ENCODE measurements at regions not wholly inside any gene's neighbourhood (a gene's known extent, or its start where the extent isn't known, plus 50 kb on each side); places are given as distances from the start of the nearest gene placed in this dataset.

- Mint-ChIP-seq H3K4me3 (no peak overlapping the region), H3K4me1 (no peaks in the 10 kb centered on the region), H3K36me3 (peaks cover 0 to 5% (median 0%) of the 10 kb centered on the region in 3 donors), H3K27ac (no peak overlapping the region), H3K9me3 (peaks cover 0 to 22% (median 8%) of the 10 kb centered on the region in 9 donors), H3K27me3 (peaks cover 0 to 8% (median 0%) of the 10 kb centered on the region in 5 donors)
- DNase-seq (no peak), ATAC-seq (no peak)
- POLR2A ChIA-PET, result no interaction called here
Observed at GRCh38 chr9:106600955-106601560, 261.9 kb upstream of the ZNF462 start.

GRCh38 chr9:106602344-106602743 lies 260.6 kb upstream of the ZNF462 start:
- Mint-ChIP-seq H3K27me3 (peaks cover 0 to 8% (median 0%) of the 10 kb centered on the region in 5 donors), H3K27ac (no peak overlapping the region), H3K36me3 (peaks cover 0 to 5% (median 0%) of the 10 kb centered on the region in 3 donors), H3K4me3 (no peak overlapping the region), H3K4me1 (no peaks in the 10 kb centered on the region), H3K9me3 (peaks cover 0 to 28% (median 14%) of the 10 kb centered on the region in 9 donors)
- no peak for ATAC-seq
- DNase-seq, result no peak
- POLR2A ChIA-PET, result no interaction called here

GRCh38 chr9:106613250-106613737 lies 249.7 kb upstream of the ZNF462 start:
- no peaks in the 10 kb centered on the region for H3K36me3 Mint-ChIP-seq
- ATAC-seq, result no peak
- POLR2A ChIA-PET, result no interaction called here
- peak overlapping the region in 1 of 10 donors; percentile 30 for H3K27ac Mint-ChIP-seq
- peaks cover 0 to 20% (median 7%) of the 10 kb centered on the region in 9 donors for H3K9me3 Mint-ChIP-seq
- H3K4me1 Mint-ChIP-seq, result peaks cover 0 to 1% (median 0%) of the 10 kb centered on the region in 4 donors
- H3K4me3 Mint-ChIP-seq, result no peak overlapping the region
- H3K27me3 Mint-ChIP-seq, result no peaks in the 10 kb centered on the region
- DNase-seq, result no peak

GRCh38 chr9:106615118-106615889 lies 247.7 kb upstream of the ZNF462 start:
- POLR2A ChIA-PET, result no interaction called here
- Mint-ChIP-seq H3K4me1 (peaks cover 0 to 1% (median 0%) of the 10 kb centered on the region in 4 donors), H3K27me3 (no peaks in the 10 kb centered on the region), H3K9me3 (peaks cover 0 to 19% (median 7%) of the 10 kb centered on the region in 9 donors), H3K36me3 (no peaks in the 10 kb centered on the region), H3K27ac (no peak overlapping the region), H3K4me3 (no peak overlapping the region)
- no peak for ATAC-seq
- DNase-seq, result no peak

- ATAC-seq (no peak), DNase-seq (no peak)
- Mint-ChIP-seq H3K9me3 (peaks cover 0 to 15% (median 7%) of the 10 kb centered on the region in 9 donors), H3K36me3 (no peaks in the 10 kb centered on the region), H3K4me1 (peaks cover 0 to 1% (median 0%) of the 10 kb centered on the region in 4 donors), H3K27me3 (no peaks in the 10 kb centered on the region), H3K4me3 (no peak overlapping the region), H3K27ac (no peak overlapping the region)
- POLR2A ChIA-PET, result no interaction called here
Observed at GRCh38 chr9:106616026-106616425, 246.9 kb upstream of the ZNF462 start.

GRCh38 chr9:106616851-106617345 lies 246.1 kb upstream of the ZNF462 start:
- H3K9me3 Mint-ChIP-seq, result peaks cover 0 to 11% (median 3%) of the 10 kb centered on the region in 9 donors
- H3K36me3 Mint-ChIP-seq, result no peaks in the 10 kb centered on the region
- POLR2A ChIA-PET, result no interaction called here
- ATAC-seq (no peak), DNase-seq (no peak)
- no peak overlapping the region for H3K27ac Mint-ChIP-seq
- peaks cover 0 to 1% (median 0%) of the 10 kb centered on the region in 4 donors for H3K4me1 Mint-ChIP-seq
- H3K27me3 Mint-ChIP-seq, result no peaks in the 10 kb centered on the region
- no peak overlapping the region for H3K4me3 Mint-ChIP-seq

GRCh38 chr9:106619211-106619610 lies 243.8 kb upstream of the ZNF462 start:
- Mint-ChIP-seq H3K36me3 (no peaks in the 10 kb centered on the region), H3K27me3 (no peaks in the 10 kb centered on the region), H3K9me3 (peaks cover 0 to 18% (median 1%) of the 10 kb centered on the region in 9 donors), H3K4me1 (peaks cover 0 to 1% (median 0%) of the 10 kb centered on the region in 4 donors), H3K27ac (no peak overlapping the region), H3K4me3 (no peak overlapping the region)
- DNase-seq (no peak), ATAC-seq (no peak)
- POLR2A ChIA-PET, result no interaction called here

GRCh38 chr9:106620081-106620480 lies 242.9 kb upstream of the ZNF462 start:
- POLR2A ChIA-PET, result no interaction called here
- Mint-ChIP-seq H3K4me1 (peaks cover 0 to 1% (median 0%) of the 10 kb centered on the region in 4 donors), H3K9me3 (peaks cover 0 to 18% (median 1%) of the 10 kb centered on the region in 9 donors), H3K27me3 (no peaks in the 10 kb centered on the region), H3K36me3 (no peaks in the 10 kb centered on the region), H3K27ac (no peak overlapping the region), H3K4me3 (no peak overlapping the region)
- ATAC-seq (no peak), DNase-seq (no peak)

GRCh38 chr9:106620866-106621265 lies 242.1 kb upstream of the ZNF462 start:
- H3K27me3 Mint-ChIP-seq, result no peaks in the 10 kb centered on the region
- H3K4me3 Mint-ChIP-seq, result no peak overlapping the region
- POLR2A ChIA-PET, result no interaction called here
- no peaks in the 10 kb centered on the region for H3K4me1 Mint-ChIP-seq
- H3K36me3 Mint-ChIP-seq, result no peaks in the 10 kb centered on the region
- no peak overlapping the region for H3K27ac Mint-ChIP-seq
- peaks cover 0 to 18% (median 0%) of the 10 kb centered on the region in 9 donors for H3K9me3 Mint-ChIP-seq
- ATAC-seq (no peak), DNase-seq (no peak)

GRCh38 chr9:106621313-106622163 lies 241.4 kb upstream of the ZNF462 start:
- Mint-ChIP-seq H3K27ac (no peak overlapping the region), H3K9me3 (peaks cover 0 to 13% (median 0%) of the 10 kb centered on the region in 9 donors), H3K4me1 (no peaks in the 10 kb centered on the region), H3K36me3 (no peaks in the 10 kb centered on the region), H3K27me3 (no peaks in the 10 kb centered on the region), H3K4me3 (no peak overlapping the region)
- POLR2A ChIA-PET, result no interaction called here
- ATAC-seq (no peak), DNase-seq (no peak)

- POLR2A ChIA-PET, result no interaction called here
- Mint-ChIP-seq H3K27ac (no peak overlapping the region), H3K36me3 (no peaks in the 10 kb centered on the region), H3K4me3 (no peak overlapping the region), H3K9me3 (peaks cover 0 to 9% (median 0%) of the 10 kb centered on the region in 9 donors), H3K4me1 (no peaks in the 10 kb centered on the region), H3K27me3 (no peaks in the 10 kb centered on the region)
- no peak for ATAC-seq
- DNase-seq, result no peak
Observed at GRCh38 chr9:106622164-106622487, 240.8 kb upstream of the ZNF462 start.

- peaks cover 0 to 9% (median 0%) of the 10 kb centered on the region in 9 donors for H3K9me3 Mint-ChIP-seq
- POLR2A ChIA-PET, result no interaction called here
- H3K36me3 Mint-ChIP-seq, result no peaks in the 10 kb centered on the region
- no peak overlapping the region for H3K4me3 Mint-ChIP-seq
- DNase-seq (no peak), ATAC-seq (no peak)
- no peaks in the 10 kb centered on the region for H3K27me3 Mint-ChIP-seq
- H3K27ac Mint-ChIP-seq, result no peak overlapping the region
- no peaks in the 10 kb centered on the region for H3K4me1 Mint-ChIP-seq
Observed at GRCh38 chr9:106623558-106623957, 239.4 kb upstream of the ZNF462 start.

Data from naive thymus-derived CD8-positive, alpha-beta T cell (primary cell).